Putamen (tissue), 1 donor: ENCODE measurements at regions not wholly inside any gene's neighbourhood (a gene's known extent, or its start where the extent isn't known, plus 50 kb on each side); places are given as distances from the start of the nearest gene placed in this dataset.

Experiments
- DNase-seq: peaks from one replicate; pipeline ENCODE4 v3.0.0-alpha.2; 2016; ENCODE audit warnings: low spot score

DNA sequence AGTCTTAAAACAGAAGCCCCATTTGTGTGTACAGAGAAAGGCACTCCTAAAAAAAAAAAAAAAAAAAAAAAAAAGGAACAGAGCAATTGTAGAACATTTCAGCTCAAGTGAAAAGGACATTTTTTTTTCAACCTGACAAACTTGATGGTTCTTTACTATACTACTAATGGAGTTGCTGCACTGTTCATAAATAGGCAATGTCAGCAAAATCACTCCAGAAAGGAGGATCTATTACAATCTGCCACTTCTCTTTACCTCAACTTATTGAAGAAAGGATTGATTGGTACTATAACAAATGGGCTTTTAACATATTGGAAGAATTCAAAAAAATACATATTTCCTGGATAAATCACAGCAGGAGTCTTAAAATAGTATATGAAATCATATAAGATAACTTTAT is 1517.7 kb downstream of the SLITRK1 start:
- DNase-seq = no peak

DNA sequence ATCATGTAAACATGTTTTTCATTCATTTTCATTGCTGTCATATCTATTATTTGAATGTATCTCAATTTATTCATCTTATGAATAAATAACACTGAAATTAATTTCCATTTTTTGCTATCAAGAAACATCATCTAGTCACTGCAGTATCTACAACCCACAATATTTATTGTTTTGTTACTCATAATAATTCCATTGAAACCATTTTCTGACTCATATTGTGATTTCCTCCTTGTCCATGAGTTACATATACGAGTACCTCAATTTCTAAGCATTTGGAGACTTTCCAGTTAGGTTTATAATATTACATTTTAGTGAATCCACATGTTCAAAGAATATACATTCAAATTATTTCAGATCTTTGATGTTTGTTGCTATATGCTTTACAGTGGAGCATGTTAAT is 1524.0 kb downstream of the SLITRK1 start:
- no peak for DNase-seq

DNA sequence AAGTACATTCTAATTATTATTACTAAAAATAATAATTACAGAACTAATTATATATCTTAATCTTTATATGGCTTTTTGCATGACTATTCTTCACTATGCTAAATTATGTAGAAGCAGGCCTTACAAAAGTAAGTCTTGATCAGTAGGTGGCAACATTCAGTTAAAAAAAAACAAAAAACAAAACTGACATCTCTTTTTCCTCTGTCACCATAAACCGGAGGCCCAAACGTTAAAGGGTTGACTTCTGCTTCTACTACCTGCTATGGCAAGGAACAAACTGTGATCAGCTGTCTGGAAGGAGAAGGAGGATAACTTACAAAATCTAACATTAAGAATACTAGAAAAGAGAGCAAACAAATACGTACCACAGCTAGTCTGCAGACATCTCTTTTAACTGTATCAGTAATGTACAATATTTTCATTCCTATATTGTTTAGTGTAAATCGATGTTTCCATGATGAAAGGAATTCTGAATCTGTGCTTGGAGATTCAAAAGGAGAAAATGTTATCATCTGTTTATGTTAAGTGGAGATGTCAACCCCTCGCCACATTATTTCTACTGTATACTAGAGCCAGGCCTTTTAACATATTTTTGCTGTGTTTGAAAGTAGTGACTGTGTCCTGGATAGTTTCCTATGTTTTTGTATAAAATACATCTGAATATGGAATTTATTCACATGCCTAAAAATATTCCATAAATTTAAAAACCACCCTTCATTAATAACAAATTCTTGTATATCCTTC is 1525.4 kb downstream of the SLITRK1 start:
- DNase-seq = no peak

DNA sequence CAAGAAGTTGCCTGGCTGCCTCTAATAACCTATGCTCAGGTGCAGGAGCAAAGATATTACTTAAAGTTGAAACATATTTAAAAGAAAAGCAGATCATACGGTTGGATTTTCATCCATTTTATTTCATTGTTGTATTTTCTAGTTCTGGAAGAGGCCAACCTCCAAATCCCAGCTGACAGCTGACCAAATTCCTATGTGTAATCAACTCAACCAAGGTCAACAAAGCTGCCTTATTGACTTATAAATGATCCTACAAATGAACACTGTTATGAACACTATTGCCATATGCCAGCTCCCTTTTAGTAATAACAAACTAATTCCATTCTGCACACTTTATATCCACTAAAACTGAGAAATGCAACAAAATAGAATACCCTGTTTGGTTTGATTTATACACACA is 1537.4 kb downstream of the SLITRK1 start:
- DNase-seq = no peak

DNA sequence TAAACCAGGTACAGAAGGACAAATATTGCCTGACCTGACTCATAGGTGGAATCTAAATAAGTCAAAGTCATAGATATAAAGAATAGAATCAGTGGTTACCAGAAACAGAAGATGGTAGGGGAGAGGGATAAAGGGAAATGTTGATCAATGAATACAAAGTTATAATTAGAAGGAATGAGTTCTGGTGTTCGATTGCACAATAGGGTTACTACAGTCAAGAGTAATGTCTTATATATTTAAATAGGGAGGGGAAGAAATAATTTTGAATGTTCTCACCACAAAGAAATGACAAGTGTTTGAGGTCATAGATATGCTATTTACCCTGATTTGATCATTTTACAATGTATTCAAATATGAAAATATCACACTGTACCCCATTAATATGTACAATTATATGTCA is 1541.2 kb downstream of the SLITRK1 start:
- no peak for DNase-seq

DNA sequence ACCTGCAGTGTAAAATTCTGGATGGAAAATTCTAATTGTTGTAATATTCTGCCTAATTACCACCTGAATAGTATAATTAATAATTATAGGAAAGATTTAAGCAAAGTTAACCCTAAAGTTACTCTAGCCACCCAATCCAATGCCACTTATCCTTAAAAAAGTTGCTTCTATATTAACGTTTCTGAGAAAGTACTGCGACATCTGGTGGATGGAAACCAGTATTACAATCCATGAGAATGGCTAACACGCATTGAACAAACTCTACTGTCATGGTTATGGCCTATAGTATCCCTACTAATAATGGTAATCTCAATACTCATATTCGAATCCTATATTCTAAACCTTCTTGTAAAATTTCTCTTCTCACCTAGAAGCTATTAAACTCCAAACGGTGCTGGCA is 1551.8 kb downstream of the SLITRK1 start:
- no peak for DNase-seq

DNA sequence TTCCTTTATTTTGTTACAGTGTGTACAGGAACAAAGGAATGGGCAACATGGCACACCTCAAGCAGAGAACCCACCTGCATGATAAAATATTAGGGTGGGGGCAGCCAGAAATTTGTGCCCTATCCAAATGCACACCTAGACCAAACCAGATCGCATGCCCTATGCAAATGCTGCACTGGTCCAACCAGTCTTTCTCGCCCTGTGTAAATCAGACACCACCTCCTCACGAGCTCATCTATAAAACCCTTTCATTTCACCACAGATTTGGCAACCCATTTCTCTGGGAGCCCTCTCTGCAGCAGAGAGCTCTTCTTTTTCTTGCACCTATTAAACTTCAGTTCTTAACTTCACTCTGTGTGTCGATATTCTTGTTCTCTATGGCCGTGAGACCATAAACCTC is 1559.2 kb downstream of the SLITRK1 start:
- DNase-seq = no peak

DNA sequence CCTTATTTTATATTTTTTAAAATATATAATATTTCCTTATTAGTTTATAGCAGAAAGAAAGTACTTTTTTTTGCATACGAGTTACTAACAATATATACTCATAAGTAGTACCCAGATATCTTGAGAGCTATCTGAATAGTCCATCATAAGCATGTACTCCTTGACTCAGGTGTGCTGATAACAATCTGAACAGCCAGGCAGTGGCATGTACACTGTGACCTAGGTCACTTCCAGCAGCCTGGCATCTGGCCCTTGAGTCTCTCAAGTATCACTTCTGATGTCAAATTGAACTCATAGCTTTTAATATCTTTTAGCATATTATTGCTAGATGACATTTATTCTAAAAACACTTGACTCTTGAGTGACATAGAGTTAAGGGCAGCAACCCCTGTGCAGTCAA is 1576.7 kb downstream of the SLITRK1 start:
- no peak for DNase-seq

DNA sequence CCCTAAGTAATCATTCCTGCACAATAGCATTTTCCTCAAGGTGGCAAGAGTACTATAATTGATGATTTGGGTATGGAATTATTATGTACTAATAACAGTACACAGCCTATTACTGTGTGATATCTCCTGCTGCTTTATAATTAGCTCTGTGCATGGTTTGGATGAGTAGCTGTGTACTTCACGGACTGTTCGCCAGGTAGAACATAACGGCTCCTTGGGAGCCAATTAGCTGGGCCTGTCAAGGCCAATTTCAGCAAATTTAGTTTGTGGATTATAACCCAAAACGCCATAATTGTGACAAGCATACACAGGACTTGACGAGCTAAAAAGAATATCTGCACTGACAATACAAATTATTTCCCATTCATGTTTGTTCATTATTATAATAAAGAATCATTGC is 1584.2 kb downstream of the SLITRK1 start:
- no peak for DNase-seq

DNA sequence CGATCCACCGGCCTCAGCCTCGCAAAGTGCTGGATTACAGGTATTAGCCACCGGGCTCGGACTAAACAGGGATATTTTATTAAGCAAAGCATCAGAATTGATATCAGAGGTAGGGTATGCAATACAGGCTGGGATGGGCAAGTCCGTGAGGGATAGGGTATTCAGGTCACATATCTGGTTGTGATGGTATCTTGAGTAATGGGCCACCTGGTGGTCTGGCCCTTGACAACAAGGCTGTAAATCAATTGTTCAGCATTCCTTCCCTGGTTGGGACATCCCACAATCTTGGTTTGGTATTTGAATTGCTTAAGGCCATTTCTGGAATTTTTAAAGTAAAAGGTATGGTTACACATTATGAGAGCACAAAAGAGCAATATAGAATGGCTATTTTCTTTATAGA is 1588.0 kb downstream of the SLITRK1 start:
- no peak for DNase-seq

DNA sequence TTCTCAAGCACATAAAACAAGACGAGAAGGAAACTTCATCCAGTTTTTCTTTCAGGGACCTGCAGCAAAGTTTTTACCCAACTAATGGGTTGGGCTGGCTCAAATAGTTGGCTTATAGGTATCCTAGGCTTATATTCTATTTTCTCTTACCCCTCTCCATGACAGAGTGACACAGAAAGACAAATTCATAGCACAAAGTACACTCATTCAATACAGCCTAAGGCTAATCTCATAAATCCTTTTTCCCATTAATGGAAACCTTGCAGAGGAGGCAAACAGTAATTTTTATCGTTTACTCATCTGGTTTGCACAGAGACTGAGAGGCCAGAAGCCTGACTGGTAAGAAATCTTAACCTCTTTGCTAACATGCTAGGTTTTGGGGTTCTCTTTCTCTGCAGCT is 1589.9 kb downstream of the SLITRK1 start:
- no peak for DNase-seq

DNA sequence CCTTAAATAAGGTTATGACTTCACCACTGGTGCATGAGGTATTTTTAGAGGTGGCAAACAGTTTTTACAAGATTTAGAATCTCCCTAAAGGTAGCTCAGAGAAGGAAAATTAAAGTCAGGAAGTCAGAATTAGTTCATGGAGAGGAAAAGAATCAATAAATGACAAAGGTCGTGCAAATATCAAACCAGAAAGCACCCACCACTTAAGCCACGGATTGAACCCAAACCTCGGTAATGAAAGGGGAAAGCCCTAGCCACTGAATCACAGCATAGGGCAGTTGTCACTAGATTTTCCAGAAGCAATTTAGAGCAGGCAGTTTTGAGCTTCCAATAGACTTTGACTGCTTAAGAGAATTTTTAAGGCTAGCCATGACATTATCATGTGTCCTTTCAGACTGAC is 1590.4 kb downstream of the SLITRK1 start:
- no peak for DNase-seq

DNA sequence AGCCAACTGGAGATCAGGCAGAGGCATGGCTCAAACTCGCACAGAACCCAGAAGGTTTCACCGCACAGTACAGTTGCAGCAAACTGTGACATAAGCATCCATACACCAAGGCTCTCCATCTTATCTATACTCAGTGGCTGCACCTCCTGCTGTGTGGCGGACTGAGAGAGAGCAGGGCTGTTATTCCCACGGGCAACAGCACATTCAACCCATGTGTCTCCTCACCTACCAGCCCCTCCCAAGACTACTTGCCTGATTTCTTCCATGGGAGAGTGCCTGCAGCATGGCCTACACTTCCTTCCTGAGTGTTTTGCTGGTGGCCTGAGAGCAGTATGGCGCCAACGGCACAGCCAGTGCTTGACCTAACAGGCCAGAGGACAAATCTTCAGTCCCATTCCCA is 1606.6 kb downstream of the SLITRK1 start:
- no peak for DNase-seq

DNA sequence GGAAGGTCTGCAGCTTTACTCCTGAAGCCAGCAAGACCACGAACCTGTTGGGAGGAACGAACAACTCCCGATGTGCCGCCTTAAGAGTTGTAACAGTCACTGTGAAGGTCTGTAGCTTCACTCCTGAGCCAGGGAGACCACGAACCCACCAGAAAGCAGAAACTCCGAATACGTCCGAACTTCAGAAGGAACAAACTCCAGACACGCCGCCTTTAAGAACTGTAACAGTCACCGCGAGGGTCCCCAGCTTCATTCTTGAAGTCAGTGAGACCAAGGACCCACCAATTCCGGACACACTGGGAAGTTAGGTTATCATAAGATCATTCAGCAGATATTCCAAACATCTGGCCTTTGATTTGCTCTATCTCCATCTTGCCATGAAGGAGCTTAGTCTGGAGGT is 1623.0 kb downstream of the SLITRK1 start:
- no peak for DNase-seq

DNA sequence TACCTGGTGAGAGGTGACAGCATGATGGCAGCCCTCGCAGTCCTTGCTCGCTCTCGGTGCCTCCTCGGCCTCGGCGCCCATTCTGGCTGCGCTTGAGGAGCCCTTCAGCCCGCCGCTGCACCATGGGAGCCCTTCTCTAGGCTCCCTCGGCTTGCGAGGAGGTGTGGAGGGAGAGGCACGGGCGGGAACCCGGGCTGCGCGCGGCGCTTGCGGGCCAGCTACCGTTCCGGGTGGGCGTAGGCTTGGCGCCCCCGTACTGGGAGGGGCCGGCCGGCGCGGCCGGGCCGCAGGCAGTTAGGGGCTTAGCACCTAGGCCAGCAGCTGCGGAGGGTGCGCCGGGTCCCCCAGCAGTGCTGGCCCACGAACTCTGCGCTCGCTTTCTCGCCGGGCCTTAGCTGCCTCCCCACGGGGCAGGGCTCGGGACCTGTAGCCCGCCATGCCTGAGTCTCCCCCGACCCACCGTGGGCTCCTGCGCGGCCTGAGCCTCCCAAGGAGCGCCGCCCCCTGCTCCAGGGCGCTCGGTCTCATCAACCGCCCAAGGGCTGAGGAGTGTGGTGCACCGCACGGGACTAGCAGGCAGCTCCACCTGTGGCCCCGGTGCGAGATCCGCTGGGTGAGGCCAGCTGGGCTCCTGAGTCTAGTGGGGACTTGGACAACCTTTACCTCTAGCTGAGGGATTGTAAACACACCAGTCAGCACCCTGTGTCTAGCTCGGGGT is 1624.3 kb downstream of the SLITRK1 start:
- no peak for DNase-seq

DNA sequence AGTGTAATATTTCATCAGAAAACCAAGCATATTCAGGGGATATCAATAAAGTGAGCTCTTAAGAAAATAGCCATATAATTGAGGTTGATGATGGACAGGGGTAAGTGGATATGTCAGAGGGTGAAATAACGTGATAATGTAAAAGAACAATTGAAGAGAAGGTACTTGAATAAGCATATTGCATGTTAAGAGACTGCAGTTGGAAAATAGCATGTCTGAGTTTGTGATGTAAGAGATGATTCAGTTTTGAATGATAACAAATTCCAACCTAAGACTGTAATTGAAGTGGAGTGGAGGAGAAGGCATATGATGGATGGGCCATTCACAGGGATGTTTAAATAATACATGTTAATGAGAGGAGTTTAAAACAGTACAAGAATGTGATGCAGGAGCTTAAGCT is 1633.5 kb downstream of the SLITRK1 start:
- no peak for DNase-seq

DNA sequence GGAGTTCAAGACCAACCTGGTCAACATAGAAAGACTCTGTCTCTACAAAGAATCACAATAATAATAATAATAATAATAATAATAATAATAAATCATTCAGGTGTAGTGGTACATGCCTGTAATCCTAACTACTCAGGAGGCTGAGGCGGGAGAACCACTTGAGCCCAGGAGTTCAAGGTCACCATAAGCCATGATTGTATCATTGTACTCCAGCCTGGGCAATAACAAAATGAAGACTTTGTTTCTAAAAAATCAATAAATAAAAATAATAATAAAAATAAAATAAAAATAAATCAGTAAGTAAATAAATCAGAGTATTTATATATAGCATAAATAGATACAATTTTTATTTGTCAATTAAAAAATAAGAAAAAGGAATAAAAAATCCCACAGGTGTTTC is 1636.4 kb downstream of the SLITRK1 start:
- no peak for DNase-seq

DNA sequence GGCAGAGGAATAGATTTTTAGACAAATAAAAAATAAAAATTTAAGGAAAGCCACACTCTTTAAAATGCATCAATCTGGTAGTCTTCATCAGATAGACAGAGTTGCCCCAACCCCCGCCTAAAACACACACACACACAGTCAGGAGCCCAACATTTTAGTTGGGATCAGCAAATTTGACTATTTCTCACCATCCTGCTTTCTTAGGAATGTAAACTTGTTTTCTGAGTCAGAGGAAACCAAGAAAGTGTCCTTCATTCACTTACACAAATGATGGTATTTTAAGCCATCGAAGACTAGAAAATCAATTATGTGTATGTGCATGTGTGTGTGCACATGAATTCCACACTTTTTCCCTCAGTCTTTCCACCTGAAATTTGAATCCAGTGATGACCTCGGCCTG is 1657.5 kb downstream of the SLITRK1 start:
- no peak for DNase-seq

DNA sequence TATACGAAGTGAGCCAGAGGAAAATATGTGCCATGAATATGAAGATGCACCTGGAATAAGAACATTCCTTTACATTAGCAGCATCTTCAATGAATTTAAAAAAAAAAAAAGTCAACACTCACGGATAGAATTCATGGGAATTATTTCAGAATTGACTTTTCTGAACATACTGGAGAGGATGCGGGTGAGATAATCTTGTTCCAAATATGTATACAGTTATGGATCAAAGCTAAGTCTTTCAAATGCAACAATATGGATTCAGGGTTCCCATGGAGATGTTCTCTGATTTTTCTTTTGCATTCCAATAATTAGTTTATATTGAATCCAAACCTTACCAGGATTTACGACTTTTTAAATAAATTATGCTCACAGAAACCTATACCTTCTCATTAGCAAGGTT is 1660.7 kb downstream of the SLITRK1 start:
- no peak for DNase-seq

DNA sequence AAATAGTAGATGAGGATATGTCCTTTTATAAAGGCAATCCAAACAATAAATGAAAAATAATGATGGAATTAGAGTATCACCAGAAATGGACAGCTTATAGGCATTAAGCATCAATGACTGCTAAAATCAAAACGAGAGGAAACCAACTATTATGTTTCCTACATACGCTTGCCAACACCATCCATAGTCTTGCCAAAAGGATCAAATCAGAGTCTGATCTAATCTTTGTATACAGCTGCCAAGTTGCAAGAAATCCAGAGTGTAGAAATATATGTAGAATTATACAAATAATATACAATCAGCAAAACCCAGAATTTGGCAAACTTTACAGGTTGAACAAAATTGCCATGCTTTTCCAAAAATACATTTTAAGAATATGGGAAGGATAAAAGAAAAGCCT is 1661.6 kb downstream of the SLITRK1 start:
- no peak for DNase-seq

DNA sequence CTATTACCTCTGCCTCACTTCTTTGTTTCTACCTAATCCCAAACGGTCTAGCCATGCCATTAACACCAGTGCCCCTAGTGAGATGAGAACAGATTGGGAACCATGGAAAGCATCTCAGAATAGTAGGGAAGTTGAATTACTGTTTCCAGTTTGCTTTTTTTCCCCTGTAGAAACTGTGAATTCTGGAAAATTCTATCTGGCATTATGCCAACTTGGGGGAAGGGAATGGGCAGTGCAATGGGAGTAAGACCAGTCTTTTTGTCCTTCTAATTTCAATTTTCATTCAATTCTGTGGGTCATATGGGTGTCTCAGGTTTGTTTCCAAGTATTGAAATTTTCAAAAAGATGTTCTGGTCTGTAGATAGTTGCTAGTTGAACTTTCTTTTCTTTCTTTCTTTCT is 1666.1 kb downstream of the SLITRK1 start:
- no peak for DNase-seq

DNA sequence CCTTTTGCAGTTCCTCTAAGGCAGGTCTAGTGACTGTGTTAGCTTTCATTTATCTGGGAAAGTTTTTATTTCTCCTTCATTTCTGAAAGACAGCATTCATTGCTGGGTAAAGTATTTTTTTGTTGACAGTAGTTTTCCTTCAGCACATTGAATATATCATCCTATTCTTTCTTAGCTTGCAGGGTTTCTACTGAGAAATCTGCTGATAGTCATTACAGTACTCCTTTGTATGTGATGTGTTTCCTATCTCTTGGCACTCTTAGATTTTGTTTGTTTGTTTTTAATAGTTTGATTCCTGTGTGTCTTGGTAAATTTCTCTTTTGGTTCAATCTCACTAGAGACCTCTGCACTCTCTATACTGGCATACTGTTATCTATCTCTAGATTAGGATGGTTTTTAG is 1667.9 kb downstream of the SLITRK1 start:
- DNase-seq = no peak

DNA sequence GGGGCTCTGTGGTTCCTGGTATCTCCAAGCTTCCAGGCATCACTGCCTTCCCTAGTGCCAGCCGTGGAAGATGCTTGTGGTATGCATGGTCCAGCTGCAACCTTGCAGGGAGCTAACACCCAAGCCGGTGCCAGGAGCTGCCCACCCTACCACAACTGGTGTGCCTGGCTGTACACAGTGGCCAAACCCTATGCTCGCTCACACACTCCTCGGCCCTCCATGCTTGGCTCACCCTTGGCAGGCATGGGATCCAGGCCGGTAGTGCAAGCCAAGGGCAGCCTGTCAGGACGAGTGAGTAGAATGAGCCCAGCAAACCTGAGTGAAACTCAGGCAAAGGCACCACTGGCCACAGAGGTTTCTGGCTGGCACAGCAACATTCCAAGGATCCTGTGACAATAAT is 1676.0 kb downstream of the SLITRK1 start:
- DNase-seq = no peak

DNA sequence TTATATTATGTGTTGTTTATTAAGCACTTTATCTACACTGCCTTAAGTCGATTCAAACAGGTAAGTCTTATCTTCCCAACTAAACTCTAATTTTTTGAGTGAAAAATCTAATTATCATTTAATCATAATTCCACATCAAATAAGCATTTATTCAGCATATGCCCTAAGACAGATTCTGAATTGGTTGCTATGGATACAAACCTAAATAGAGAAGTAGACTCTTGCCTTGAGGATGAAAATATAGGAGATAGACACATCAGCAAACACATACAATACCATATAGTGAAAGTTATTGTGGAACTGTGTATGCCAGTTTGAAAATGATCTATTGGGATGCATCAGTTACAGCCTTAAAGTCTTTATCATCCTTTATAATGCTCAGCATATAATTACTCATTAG is 1679.9 kb downstream of the SLITRK1 start:
- DNase-seq = no peak
